HEK293 (cell line): ENCODE measurements at regions not wholly inside any gene's neighbourhood (a gene's known extent, or its start where the extent isn't known, plus 50 kb on each side); places are given as distances from the start of the nearest gene placed in this dataset.

Experiments used
- CTCF ChIP-seq: fragments of 450-650 bp; formaldehyde crosslinking; IDR thresholded peaks from 2 replicates; pipeline ENCODE4 v1.5.1; 2016; ENCODE audit warnings: missing biosample characterization, missing genetic modification characterization
- ZBTB10 ChIP-seq: fragments of 450-650 bp; formaldehyde crosslinking; IDR thresholded peaks from 2 replicates; pipeline ENCODE4 v1.5.1; 2016; ENCODE audit warnings: missing biosample characterization, missing genetic modification characterization
- ZNF792 ChIP-seq: fragments of 450-650 bp; formaldehyde crosslinking; IDR thresholded peaks from 2 replicates; pipeline ENCODE4 v1.5.1; 2016; ENCODE audit warnings: missing biosample characterization, missing genetic modification characterization

- TF ChIP-seq ZBTB10 (tag by site-specific recombination) (no peak), CTCF (tag by site-specific recombination) (no peak), ZNF792 (tag by site-specific recombination) (no peak)
Observed at GRCh38 chr1:22340066-22340465, 111.6 kb upstream of the ZBTB40 start.
